Stimulated activated CD4-positive, alpha-beta T cell treated with anti-CD3 and anti-CD28 coated beads, Interleukin-15, amount 100 ng/mL, for 24 hours (primary cell): ENCODE measurements at regions not wholly inside any gene's neighbourhood (a gene's known extent, or its start where the extent isn't known, plus 50 kb on each side); places are given as distances from the start of the nearest gene placed in this dataset.
"Not testable (repeated sequence)": the region's sequence is repeated elsewhere in the genome, so short reads cannot be mapped to it uniquely, and the experiment has no call there.

ENCODE experiments used
- DNase-seq: peaks from one replicate; pipeline ENCODE4 v3.0.0-alpha.2; 2020

- no peak for DNase-seq
These were observed 520.8 kb downstream of the GRIN2A start for GRCh38 chr16:9661336-9662017.

GRCh38 chr16:9663588-9663987 is 518.6 kb downstream of the GRIN2A start:
- no peak for DNase-seq

GRCh38 chr16:9665851-9666271 is 516.4 kb downstream of the GRIN2A start:
- no peak for DNase-seq

- no peak for DNase-seq
These were observed 515.3 kb downstream of the GRIN2A start for GRCh38 chr16:9666834-9667480.

- no peak for DNase-seq
These were observed 512.2 kb downstream of the GRIN2A start for GRCh38 chr16:9670033-9670432.

GRCh38 chr16:9670616-9671015 is 511.6 kb downstream of the GRIN2A start:
- not testable (repeated sequence) for DNase-seq

- not testable (repeated sequence) for DNase-seq
These were observed 505.5 kb downstream of the GRIN2A start for GRCh38 chr16:9676560-9677300.

GRCh38 chr16:9677301-9677653 is 505.0 kb downstream of the GRIN2A start:
- no peak for DNase-seq

GRCh38 chr16:9679213-9679767 is 502.9 kb downstream of the GRIN2A start:
- no peak for DNase-seq

- no peak for DNase-seq
These were observed 502.1 kb downstream of the GRIN2A start for GRCh38 chr16:9680019-9680655.

GRCh38 chr16:9680968-9681367 is 501.3 kb downstream of the GRIN2A start:
- no peak for DNase-seq

- no peak for DNase-seq
These were observed 500.7 kb downstream of the GRIN2A start for GRCh38 chr16:9681508-9681907.

GRCh38 chr16:9682320-9682719 is 499.9 kb downstream of the GRIN2A start:
- no peak for DNase-seq

- no peak for DNase-seq
These were observed 498.6 kb downstream of the GRIN2A start for GRCh38 chr16:9683677-9684076.

- DNase-seq: no peak
These were observed 494.4 kb downstream of the GRIN2A start for GRCh38 chr16:9687737-9688319.

- no peak for DNase-seq
These were observed 492.6 kb downstream of the GRIN2A start for GRCh38 chr16:9689597-9689996.

GRCh38 chr16:9695152-9695551 is 487.1 kb downstream of the GRIN2A start:
- DNase-seq: no peak
